SW480 (cell line): ENCODE measurements at regions not wholly inside any gene's neighbourhood (a gene's known extent, or its start where the extent isn't known, plus 50 kb on each side); places are given as distances from the start of the nearest gene placed in this dataset.

Source experiments
- DNase-seq: peaks from one replicate; pipeline ENCODE4 v3.0.0-alpha.2; 2016; ENCODE audit warnings: low spot score

GRCh38 chr2:45301307-45302277 lies 292.3 kb upstream of the SIX2 start:
- DNase-seq: no peak

GRCh38 chr2:45300026-45300750 lies 290.9 kb upstream of the SIX2 start:
- no peak for DNase-seq

DNA sequence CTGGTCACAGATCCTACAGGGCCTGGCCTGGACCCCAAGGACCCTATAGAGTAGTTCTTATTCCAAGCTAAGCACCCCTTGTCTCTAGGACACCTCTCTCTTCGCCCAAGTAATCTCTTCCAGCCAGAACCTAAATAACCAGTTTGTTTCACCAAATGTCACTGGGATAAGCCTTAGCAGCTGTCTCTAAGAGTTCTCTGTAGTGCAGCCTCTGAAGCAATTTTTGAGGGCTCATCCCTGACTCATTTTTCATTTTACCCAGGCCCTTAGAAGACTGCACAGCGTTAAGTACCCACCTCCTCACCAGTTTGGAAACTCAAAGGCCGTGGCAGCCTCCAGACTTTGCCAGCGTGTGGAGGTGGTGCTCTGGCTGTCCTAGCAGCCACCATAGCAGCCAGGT lies 290.1 kb upstream of the SIX2 start:
- DNase-seq: no peak

DNA sequence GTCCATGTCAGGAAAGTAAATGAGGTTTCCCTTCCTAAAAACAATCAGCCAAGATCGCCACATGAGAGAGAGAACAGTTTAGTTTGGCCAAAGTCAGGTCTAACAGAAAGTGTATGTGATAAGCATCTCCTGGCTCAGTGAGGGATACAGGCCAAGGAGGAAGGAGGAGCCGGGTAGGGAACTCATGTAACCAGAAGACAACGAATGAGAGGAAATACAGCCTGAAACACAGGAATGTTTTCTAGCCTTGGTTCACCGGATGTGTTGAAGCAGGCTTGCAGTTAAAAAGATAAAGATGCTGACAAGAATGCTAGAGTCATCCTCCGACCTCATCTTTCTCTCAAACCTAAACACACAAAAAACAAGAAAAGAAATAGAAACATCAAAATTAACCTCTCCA lies 283.9 kb upstream of the SIX2 start:
- DNase-seq: no peak

DNA sequence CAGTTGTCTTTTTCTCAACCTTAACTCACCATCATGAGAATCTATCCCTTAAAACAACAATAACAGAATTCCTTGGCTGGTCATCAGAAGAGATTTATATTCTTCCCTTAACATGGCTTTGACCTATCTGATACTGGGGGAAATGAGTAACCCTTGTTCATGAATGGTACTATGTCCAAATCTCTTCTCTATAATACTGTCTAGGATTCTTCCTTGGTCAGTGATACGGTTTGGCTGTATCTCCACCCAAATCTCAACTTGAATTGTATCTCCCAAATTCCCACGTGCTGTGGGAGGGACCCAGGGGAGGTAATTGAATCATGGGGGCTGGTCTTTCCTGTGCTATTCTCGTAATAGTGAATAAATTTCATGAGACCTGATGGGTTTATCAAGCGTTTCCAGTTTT lies 282.0 kb upstream of the SIX2 start:
- no peak for DNase-seq

DNA sequence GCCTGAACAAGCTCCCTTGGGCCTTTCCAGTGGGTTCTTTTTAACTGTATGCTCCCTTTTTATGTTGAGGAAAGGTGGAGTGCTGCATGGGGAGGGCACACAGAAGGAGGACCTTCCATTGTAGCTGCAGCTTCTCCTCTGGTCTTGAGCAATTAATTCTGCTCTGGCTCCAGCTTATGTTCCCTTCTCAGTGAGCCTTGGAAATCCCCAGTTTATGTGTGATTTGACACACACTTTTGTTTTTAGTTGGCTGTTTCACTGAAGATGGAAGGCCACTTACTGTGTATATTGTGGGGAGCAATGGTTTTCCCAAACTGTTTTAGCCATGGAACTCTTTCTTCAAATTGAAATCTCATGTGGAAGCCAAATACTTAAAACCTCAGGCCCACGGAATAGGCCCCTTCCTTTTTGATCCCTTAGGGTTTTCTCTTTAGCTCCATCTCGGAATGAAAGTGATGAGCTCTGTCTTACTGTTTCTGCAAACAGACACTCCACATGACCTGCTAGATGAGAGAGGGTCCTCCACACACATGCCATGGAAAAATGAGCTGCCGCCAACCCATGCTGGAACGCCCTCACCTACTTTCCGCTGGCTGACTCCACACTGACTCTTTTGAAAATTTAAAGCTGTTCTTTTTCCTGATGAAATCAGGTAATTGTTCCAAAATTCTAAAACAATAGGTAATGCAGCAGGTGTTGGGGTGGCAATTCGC lies 280.9 kb upstream of the SIX2 start:
- no peak for DNase-seq

GRCh38 chr2:45288532-45289417 lies 279.5 kb upstream of the SIX2 start:
- no peak for DNase-seq

DNA sequence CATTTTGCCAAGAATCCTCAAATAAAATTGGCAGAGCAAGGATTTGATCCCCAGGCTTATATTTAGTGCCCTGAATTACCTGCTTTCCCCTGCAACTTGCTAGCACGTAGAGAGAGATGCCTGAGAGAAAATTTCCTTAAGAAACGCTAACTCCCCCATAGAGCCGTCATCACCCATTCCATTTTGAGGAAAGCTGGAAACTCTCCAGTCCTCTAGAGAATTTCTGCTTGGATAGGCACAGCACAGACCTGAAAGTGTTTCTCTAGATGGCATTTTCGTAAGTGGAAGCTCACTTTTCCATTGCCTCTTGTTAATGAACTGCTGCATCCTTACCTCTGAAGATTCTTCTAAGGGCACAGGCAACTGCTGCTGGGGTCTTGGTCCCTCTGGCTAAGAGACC lies 277.8 kb upstream of the SIX2 start:
- DNase-seq: no peak

DNA sequence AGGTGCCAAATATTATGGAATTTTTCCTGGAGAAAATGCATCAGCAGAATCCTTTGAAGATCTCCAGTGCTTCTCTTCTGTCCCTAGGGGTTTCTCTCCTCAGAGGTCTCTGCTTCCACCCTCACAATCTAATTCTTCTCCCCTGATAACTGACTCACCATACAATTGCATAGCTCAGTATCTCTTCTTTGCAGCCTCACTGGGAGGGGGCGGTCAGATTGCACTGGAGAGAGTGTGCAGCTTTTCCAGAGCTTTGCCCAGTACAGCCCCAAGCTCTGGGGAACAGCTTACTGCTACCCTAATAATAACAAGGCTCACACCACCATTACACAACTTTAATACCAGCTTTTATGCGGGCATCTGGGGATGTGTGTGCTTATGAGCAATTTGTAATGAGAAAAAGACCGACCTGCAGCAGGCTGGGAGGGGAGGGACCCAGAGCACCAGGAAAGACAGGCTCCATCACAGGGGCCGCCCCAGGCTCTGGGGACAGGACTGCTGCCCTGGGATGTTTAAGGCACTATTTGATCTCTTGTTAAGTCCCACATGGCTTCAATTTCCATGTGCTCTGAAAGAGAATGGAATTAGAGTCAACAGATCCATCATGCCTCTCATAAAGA lies 276.6 kb upstream of the SIX2 start:
- no peak for DNase-seq

DNA sequence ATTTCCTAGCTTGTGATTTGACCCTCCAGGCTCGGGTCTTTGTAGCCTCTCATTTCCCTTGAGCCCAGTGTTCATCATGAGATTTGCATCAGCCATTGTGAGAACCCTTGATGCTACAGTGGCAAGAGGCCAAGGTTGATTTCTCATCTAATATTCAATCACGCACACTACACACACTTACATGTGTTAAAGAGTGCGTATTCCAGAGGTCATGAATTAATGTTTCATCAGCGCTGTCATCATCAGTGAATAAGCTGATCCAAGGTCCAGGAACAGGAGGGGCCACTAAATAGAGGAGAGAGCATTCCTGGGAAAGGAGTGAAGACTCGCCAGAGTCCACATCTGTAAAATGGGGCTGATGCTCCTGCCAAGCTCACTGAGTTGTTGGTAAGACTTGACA lies 276.1 kb upstream of the SIX2 start:
- DNase-seq: no peak

DNA sequence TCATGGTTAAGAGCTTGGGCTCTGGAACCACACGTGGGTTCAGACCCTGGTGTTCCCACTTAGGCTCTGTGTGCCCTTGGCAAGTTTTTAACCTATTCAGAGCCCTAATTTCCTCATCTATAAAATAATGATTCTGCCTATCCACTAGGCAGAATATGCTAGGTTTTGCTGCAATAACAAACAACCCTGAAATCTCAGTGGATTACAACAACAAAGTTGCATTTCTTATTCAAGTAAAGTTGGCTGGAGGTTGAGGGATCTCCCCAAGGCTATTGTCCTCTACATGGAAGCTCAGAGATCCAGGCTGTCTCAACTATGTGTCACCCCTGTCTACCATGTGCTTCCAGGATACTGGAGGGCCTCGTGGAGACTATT lies 275.4 kb upstream of the SIX2 start:
- DNase-seq: no peak

GRCh38 chr2:45283764-45284620 lies 274.7 kb upstream of the SIX2 start:
- no peak for DNase-seq

- DNase-seq: no peak
Measured at GRCh38 chr2:45282646-45283045, 273.4 kb upstream of the SIX2 start.

DNA sequence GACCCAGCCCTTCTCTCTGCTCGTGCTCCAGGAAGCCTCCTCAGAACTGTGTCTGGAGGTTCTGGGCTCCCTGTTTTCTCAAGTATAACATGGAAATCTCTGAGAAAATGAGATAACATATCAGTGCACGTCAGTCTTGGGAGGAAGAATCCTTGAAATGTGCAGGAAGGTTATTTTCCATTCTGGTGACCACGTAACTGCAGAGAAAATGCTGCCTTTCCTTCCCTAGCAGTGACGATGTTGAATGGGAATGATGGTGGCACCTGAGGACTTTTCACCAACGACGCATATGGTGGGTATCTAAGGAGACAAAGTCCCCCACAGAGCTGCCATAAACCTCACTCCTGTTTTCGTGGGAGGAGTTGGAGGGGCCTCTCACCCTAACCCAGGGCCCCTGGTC lies 272.1 kb upstream of the SIX2 start:
- DNase-seq: no peak

DNA sequence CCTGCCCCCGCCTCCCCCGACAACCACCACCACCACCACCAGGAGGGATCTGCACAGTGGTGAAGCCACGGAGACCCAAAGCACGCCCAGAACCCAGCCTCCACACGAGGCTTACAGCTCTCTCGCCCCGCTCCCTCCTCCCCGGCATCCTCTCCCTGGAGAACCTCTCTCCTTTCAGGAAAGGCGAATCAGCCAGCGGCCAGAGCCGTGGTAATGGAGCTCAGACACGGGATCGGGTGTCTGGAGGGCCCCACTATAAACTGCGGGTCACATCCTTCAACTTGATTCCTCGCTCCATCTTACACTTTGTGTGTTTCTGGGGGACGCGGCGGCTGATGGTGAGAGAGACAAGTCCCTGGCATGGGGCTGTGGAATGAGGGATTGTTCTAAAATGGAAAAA lies 271.5 kb upstream of the SIX2 start:
- no peak for DNase-seq

GRCh38 chr2:45279356-45279755 lies 270.1 kb upstream of the SIX2 start:
- DNase-seq: no peak

GRCh38 chr2:45278365-45279078 lies 269.3 kb upstream of the SIX2 start:
- DNase-seq: no peak

GRCh38 chr2:45276914-45277313 lies 267.7 kb upstream of the SIX2 start:
- DNase-seq: no peak

DNA sequence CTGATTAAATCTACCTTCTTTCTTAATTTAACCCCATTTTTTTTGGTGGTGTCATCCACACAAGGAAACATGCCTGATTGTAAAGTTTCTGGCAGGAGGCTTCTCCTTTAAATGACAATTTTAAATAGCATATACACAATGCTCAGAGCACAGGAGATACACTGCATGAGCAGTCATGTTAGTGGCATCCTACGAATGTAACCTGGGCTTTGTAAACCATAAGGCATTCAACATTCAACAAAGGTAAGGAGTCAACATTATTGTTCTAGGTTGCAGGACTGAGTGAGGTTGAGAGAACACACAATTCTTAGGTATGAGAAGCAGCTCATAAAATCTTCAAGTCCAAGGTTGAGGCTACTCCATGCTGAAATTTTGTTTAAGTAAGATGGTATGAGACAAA lies 266.6 kb upstream of the SIX2 start:
- DNase-seq: no peak
